Stomach (tissue), 4 donors: ENCODE measurements at regions not wholly inside any gene's neighbourhood (a gene's known extent, or its start where the extent isn't known, plus 50 kb on each side); places are given as distances from the start of the nearest gene placed in this dataset.

Experiments
- EP300 ChIP-seq: sonication (generic); formaldehyde crosslinking; IDR thresholded peaks from one replicate; pipeline ENCODE4 v1.6.1; 2017; ENCODE audit warnings: antibody characterized with exemption
- POLR2A ChIP-seq, 4 donors: fragments of 450-650 bp; IDR thresholded peaks; one replicate each; pipeline ENCODE4 v1.6.1; 2016; ENCODE audit warnings: antibody characterized with exemption in 4 of 4, control low read depth in 2 of 4, mild to moderate bottlenecking in 1 of 4, moderate library complexity in 1 of 4
- TF ChIP-seq, protein P1 (sequence below), 7 experiments: fragments of 450-650 bp in 4 of 7; fragments of 200-600 bp in 3 of 7; sonication (generic) in 3 of 7; IDR thresholded peaks; one replicate each; pipeline ENCODE4 v1.5.1; 2016 to 2019; ENCODE audit warnings: antibody characterized with exemption in 7 of 7, control low read depth in 2 of 7, mild to moderate bottlenecking in 1 of 7

DNA sequence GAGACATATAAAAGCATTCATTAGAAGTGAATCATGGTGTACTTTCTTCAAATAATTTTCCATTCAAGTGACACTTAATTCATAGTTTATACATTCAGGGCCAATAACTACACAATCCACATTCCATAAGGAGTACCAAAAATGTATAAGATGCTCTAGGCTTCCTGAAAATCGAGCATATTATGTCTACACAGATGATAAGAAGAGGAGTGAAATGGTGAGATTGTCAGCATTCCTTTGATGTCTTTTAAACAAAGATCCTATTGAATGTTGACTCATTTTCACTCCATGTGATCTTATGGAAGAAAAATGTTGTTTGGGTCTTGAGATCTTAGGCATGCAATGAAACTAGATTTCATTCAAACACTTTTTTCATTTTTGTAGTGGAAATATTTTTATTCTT lies 843.2 kb downstream of the KCNA4 start:
- TF ChIP-seq, protein P1, sequence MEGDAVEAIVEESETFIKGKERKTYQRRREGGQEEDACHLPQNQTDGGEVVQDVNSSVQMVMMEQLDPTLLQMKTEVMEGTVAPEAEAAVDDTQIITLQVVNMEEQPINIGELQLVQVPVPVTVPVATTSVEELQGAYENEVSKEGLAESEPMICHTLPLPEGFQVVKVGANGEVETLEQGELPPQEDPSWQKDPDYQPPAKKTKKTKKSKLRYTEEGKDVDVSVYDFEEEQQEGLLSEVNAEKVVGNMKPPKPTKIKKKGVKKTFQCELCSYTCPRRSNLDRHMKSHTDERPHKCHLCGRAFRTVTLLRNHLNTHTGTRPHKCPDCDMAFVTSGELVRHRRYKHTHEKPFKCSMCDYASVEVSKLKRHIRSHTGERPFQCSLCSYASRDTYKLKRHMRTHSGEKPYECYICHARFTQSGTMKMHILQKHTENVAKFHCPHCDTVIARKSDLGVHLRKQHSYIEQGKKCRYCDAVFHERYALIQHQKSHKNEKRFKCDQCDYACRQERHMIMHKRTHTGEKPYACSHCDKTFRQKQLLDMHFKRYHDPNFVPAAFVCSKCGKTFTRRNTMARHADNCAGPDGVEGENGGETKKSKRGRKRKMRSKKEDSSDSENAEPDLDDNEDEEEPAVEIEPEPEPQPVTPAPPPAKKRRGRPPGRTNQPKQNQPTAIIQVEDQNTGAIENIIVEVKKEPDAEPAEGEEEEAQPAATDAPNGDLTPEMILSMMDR (IDR thresholded peaks at IDR 0.05), result no peak
- TF ChIP-seq POLR2A (IDR thresholded peaks at IDR 0.05) (no peak), EP300 (no peak)
